GM12875 (cell line): ENCODE measurements at regions not wholly inside any gene's neighbourhood (a gene's known extent, or its start where the extent isn't known, plus 50 kb on each side); places are given as distances from the start of the nearest gene placed in this dataset.

ENCODE experiments used
- H3K4me3 ChIP-seq: one replicate; pipeline ENCODE4 v1.5.1; 2011; ENCODE audit warnings: low read depth, low read length, control low read depth
- CTCF ChIP-seq: IDR thresholded peaks from 2 replicates; pipeline ENCODE4 v1.5.1; 2011; ENCODE audit warnings: low read depth, mild to moderate bottlenecking, control low read depth, inconsistent platforms, low read length, moderate library complexity, borderline replicate concordance; ENCODE audit not compliant: insufficient read depth

- TF ChIP-seq CTCF = no peak
- H3K4me3 ChIP-seq = no peak overlapping the region
These were observed 273.8 kb downstream of the AJAP1 start for GRCh38 chr1:4928186-4928585.

GRCh38 chr1:4924356-4924755 lies 269.9 kb downstream of the AJAP1 start:
- TF ChIP-seq CTCF = no peak
- H3K4me3 ChIP-seq = no peak overlapping the region

- no peak for TF ChIP-seq CTCF
- no peak overlapping the region for H3K4me3 ChIP-seq
These were observed 262.2 kb downstream of the AJAP1 start for GRCh38 chr1:4916610-4917009.

GRCh38 chr1:4915154-4915553 lies 260.7 kb downstream of the AJAP1 start:
- no peak for TF ChIP-seq CTCF
- no peak overlapping the region for H3K4me3 ChIP-seq

GRCh38 chr1:4908486-4908885 lies 254.1 kb downstream of the AJAP1 start:
- H3K4me3 ChIP-seq = no peak overlapping the region
- no peak for TF ChIP-seq CTCF

GRCh38 chr1:4894566-4894965 lies 240.2 kb downstream of the AJAP1 start:
- no peak overlapping the region for H3K4me3 ChIP-seq
- no peak for TF ChIP-seq CTCF

GRCh38 chr1:4880626-4881025 lies 226.2 kb downstream of the AJAP1 start:
- TF ChIP-seq CTCF = no peak
- H3K4me3 ChIP-seq = no peak overlapping the region
